ENCODE measurements at regions not wholly inside any gene's neighbourhood (a gene's known extent, or its start where the extent isn't known, plus 50 kb on each side); places are given as distances from the start of the nearest gene placed in this dataset.
A peak's percentile ranks its signal among the peaks of the same experiment; 100 is the strongest.

DNA sequence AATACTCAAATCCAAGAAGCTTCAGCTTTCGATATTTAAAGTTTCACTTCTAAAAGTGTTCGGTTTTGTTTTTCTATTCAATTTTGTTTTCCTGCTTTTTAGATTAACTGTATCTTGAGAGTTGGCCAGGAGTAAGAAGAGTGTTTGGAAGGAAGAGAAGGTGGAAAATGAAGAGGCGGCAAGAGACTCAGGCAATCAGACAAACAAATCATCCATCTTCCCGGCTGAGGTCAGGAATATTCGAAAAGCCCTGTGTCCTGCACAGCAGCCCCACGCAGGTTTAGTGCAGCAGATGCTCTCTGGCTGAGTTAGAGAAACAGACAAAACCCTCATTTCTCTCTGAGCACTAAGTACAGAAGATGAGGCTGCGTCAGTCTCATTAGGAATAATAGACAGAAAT, 330.3 kb upstream of the NOCT start:
- no peak for DNase-seq
- Histone ChIP-seq H3K9me3 (no peaks in the 10 kb centered on the region), H3K4me3 (no peak overlapping the region), H3K27me3 (no peaks in the 10 kb centered on the region), H3K36me3 (no peaks in the 10 kb centered on the region)

GRCh38 chr4:138680989-138681604, 334.5 kb upstream of the NOCT start:
- H3K36me3 ChIP-seq: no peaks in the 10 kb centered on the region
- no peak overlapping the region for H3K4me3 ChIP-seq
- H3K9me3 ChIP-seq: no peaks in the 10 kb centered on the region
- peak; percentile 23 for DNase-seq
- no peaks in the 10 kb centered on the region for H3K27me3 ChIP-seq

- Histone ChIP-seq H3K27me3 (no peaks in the 10 kb centered on the region), H3K4me3 (no peak overlapping the region), H3K36me3 (no peaks in the 10 kb centered on the region), H3K9me3 (no peaks in the 10 kb centered on the region)
- DNase-seq: no peak
These were observed 335.3 kb upstream of the NOCT start for GRCh38 chr4:138680256-138680655.

DNA sequence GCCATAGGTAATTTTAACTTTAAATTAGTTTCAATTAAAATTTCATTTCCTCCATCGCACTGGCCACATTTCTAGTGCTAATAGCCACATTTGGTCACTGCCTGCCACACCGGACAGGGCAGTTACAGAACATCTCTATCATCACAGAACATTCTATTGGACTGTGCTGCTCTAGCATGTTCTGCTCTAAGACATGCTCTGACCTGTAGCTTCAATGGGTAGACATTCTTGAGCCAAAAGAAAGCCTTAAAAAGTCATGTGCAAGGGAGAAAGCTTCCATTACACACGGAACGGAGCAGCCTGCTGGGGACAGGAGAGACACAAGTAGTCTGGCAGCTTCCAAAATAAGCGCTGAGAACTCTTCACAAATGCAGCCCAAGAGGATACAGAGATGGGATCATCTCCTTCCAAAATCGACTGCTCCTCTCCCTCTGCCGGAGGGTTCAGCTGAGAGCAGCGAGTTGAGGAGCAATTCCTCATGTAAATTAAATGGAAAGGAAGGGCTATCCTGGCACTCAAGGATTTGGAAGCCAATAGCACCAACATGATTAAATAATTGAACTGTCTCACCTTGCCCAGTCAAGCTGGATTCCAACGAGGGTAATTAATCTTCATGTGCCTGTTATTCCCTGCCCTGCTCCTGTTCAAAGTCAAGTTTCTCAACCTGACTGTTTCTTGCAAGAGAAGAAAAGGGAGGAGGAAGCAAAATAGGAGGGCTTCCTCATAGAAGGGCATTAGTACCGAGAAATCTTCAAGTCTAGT, 336.4 kb upstream of the NOCT start:
- Histone ChIP-seq H3K9me3 (no peaks in the 10 kb centered on the region), H3K4me3 (no peak overlapping the region), H3K36me3 (no peaks in the 10 kb centered on the region), H3K27me3 (no peaks in the 10 kb centered on the region)
- no peak for DNase-seq

GRCh38 chr4:138677748-138678147, 337.8 kb upstream of the NOCT start:
- no peaks in the 10 kb centered on the region for H3K36me3 ChIP-seq
- no peaks in the 10 kb centered on the region for H3K9me3 ChIP-seq
- DNase-seq: no peak
- no peaks in the 10 kb centered on the region for H3K27me3 ChIP-seq
- no peak overlapping the region for H3K4me3 ChIP-seq

DNA sequence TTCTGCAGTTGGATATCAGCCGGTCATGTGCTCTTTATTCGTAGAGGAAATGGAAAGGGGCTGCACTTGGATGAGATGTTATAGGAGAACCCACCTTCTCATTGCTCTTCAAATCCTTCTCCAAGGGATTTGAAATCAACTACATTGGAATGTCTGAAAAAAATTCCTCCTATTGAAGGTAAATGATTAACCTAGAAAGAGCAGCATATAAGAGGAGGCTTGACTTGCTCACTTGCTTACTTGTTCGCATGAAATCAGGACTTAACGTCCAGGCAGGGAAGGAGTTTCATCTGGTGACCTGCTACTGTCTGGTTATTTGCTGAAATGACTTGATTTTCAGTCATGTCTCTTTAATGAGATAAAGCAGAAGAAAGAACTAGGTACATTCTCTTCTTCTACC, 338.4 kb upstream of the NOCT start:
- Histone ChIP-seq H3K4me3 (no peak overlapping the region), H3K9me3 (no peaks in the 10 kb centered on the region), H3K36me3 (no peaks in the 10 kb centered on the region), H3K27me3 (no peaks in the 10 kb centered on the region)
- DNase-seq: no peak

DNA sequence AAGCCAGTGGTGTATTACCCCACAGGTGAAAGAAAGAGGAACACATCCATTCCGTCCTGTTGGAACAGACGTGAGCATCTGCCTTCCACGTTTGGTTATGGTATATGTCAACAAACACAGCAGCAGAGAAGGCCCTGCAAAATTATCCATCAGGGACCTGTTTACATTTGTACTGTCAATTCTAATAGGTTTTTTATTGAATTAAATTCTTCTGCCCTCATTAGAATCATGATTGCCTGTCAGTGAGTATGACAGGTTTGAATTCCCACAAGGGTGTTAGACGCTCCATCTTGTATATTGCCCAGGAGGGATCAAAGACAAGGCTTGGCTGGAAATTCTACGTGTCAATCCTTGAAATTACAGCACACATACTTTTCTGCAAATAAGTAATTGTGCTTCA, 339.9 kb upstream of the NOCT start:
- no peak overlapping the region for H3K4me3 ChIP-seq
- DNase-seq: no peak

GRCh38 chr4:138674209-138674608, 341.4 kb upstream of the NOCT start:
- Histone ChIP-seq H3K36me3 (no peaks in the 10 kb centered on the region), H3K9me3 (no peaks in the 10 kb centered on the region), H3K4me3 (no peak overlapping the region), H3K27me3 (no peaks in the 10 kb centered on the region)
- no peak for DNase-seq

More for the DNA sequence above, 339.9 kb upstream of the NOCT start:
- Histone ChIP-seq H3K9me3 (no peaks in the 10 kb centered on the region), H3K27me3 (no peaks in the 10 kb centered on the region), H3K36me3 (no peaks in the 10 kb centered on the region)

- H3K36me3 ChIP-seq: no peaks in the 10 kb centered on the region
- no peak for DNase-seq
- H3K9me3 ChIP-seq: no peaks in the 10 kb centered on the region
- no peak overlapping the region for H3K4me3 ChIP-seq
- H3K27me3 ChIP-seq: no peaks in the 10 kb centered on the region
These were observed 342.5 kb upstream of the NOCT start for GRCh38 chr4:138673053-138673452.

DNA sequence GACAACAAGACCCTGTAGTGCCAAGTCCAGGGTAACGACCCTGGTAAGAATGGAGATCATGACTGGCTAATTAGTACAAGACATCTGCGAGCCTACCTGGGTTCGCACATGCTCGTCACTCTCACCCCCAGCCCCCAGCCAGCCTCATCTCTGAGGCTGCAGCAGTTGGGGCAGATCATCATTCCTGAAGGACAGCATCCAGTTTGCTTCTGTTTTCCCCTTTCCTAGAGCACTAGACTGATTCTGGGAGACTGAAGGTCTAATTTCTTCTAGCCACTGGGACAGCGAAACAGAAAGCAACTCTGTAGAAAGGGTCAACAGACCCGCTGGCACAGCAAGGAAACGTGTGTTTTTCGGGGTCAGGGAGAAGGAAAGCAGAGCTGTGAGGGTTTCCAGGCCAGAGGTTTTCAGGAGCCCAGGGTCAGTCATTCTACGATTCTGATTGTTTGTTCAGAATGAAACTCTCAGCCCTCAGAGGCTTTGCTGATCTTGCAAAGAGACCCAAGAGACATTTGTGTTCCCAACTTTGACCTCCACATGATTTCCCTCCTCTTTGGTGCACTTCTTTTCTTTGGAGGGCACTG, 343.1 kb upstream of the NOCT start:
- no peak for DNase-seq
- Histone ChIP-seq H3K27me3 (no peaks in the 10 kb centered on the region), H3K36me3 (no peaks in the 10 kb centered on the region), H3K4me3 (no peak overlapping the region), H3K9me3 (no peaks in the 10 kb centered on the region)

DNA sequence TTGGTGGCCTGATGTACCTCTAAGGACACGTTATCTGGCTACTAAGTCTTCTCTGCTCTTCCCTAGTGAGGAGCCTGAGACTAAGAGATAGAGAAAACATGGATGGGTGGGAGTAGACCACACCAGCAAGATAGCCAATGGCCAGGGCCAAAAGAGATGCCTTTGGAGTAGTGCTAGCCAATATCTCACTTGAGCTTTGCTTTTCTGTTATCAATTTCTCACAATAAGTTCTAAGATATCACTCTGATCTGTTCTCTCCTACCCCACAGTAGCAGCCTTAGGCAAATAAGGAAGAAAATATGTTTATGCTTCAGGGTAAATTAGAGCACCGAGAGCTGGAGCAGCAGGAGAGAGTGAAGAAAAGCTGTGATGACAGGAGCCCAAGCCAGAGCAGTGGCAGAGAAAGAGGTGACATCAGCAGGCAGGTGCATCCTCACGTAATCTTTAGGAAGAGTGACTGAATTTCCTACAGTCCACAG, 343.9 kb upstream of the NOCT start:
- DNase-seq: no peak
- H3K9me3 ChIP-seq: no peaks in the 10 kb centered on the region
- H3K36me3 ChIP-seq: no peaks in the 10 kb centered on the region
- no peak overlapping the region for H3K4me3 ChIP-seq
- H3K27me3 ChIP-seq: no peaks in the 10 kb centered on the region

- Histone ChIP-seq H3K9me3 (no peaks in the 10 kb centered on the region), H3K4me3 (no peak overlapping the region), H3K36me3 (no peaks in the 10 kb centered on the region), H3K27me3 (no peaks in the 10 kb centered on the region)
- no peak for DNase-seq
These were observed 344.5 kb upstream of the NOCT start for GRCh38 chr4:138671106-138671505.

DNA sequence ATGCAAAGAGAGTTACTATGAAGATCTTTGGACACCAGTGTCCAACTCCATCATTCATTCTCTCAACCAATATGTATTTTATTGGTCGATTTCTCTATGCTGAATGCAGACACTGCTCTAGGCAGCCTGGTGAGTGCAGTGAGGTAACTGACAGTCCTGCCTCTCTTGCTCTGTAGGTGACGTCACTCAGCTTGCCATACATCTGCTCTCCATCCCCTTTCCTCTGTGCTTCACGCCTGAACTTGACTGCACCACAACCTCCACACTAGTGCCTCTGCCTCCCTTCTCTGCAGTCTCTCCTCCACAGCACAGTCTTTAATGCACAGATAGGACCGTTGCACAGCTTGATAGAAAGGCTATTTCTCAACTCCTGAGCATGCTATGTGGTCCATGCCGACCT, 344.9 kb upstream of the NOCT start:
- Histone ChIP-seq H3K36me3 (no peaks in the 10 kb centered on the region), H3K9me3 (no peaks in the 10 kb centered on the region), H3K27me3 (no peaks in the 10 kb centered on the region), H3K4me3 (no peak overlapping the region)
- no peak for DNase-seq

DNA sequence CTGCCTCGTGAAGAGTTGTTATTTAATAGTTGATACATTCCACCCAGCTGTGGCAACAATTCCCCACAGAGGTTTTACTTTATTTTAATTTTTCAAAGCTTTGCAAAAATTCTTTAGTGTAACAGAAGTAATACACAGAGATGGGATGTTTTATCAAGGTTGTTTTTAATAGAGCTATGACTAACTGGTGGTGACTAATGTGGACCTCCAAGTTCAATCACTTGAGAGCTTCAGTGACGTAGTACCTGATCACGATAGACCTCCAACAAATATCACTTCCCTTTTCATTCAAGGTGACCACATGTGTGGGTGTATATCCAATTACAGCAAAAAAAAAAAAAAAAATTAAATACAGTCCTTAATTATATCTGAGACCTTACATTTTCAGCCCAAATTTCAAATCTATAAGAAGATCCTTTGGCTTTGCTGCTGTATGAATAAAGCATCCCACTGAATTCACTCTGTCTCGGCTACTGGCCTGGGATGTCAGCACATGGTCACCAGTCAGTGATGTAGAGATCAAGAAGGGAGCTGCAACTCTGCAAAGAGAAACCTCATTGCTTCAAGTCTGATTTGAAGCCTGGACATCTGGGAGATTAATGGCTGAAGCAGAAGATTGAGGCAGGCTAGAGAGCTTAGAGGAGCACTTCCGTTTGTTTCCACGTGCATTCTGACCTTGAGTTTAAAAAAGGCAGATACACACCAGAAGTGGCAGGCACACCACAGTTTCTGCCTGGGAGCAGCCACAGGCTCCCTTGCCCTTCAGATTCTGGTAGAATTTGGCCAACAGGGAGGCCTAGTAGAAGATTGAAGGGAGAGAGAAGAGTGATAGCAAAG, 345.9 kb upstream of the NOCT start:
- H3K4me3 ChIP-seq: no peak overlapping the region
- no peaks in the 10 kb centered on the region for H3K27me3 ChIP-seq
- H3K9me3 ChIP-seq: no peaks in the 10 kb centered on the region
- DNase-seq: no peak
- H3K36me3 ChIP-seq: no peaks in the 10 kb centered on the region

- Histone ChIP-seq H3K36me3 (no peaks in the 10 kb centered on the region), H3K27me3 (no peaks in the 10 kb centered on the region), H3K9me3 (no peaks in the 10 kb centered on the region), H3K4me3 (no peak overlapping the region)
- DNase-seq: no peak
These were observed 347.3 kb upstream of the NOCT start for GRCh38 chr4:138668309-138668708.

DNA sequence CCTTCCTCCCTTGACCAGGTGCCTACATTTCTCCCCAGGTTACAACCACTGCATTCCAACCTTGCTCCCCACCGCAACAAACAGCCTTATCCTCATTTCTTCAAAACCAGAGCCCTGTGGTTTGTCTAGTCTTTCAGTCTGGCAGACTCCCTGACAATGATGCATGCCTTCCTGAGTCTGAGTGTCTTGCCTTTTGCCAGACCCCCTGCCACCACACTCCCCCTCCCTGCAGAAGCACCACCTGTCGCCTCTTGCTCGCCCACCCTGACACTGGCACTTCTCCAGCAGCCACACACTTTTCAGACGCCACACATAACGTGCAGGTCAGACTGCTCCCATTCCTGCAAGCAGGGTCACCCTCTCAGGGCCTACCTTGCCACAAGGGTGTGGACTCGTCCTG, 349.2 kb upstream of the NOCT start:
- no peaks in the 10 kb centered on the region for H3K36me3 ChIP-seq
- no peaks in the 10 kb centered on the region for H3K27me3 ChIP-seq
- H3K9me3 ChIP-seq: no peaks in the 10 kb centered on the region
- no peak overlapping the region for H3K4me3 ChIP-seq
- no peak for DNase-seq

DNA sequence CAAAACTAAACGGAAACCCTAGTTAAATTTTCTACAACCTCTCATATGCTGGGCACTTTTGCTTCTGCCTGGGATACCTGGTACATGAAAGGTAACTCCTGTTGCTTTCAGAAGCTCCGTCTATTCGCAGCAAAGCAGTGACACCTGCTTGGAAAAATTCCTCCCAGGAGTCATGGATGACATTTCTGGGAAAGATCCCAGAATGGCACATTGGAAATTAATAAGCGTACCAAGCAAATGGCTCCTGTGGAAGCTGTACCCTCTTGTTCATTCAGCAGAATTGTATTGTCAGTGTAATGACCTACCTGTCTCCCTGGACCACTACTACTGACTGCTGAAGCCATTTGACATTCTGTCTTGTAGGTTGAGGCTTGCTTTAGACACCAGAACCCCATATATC, 349.7 kb upstream of the NOCT start:
- Histone ChIP-seq H3K36me3 (no peaks in the 10 kb centered on the region), H3K9me3 (no peaks in the 10 kb centered on the region), H3K4me3 (no peak overlapping the region), H3K27me3 (no peaks in the 10 kb centered on the region)
- DNase-seq: no peak
